ENCODE measurements at regions not wholly inside any gene's neighbourhood (a gene's known extent, or its start where the extent isn't known, plus 50 kb on each side); places are given as distances from the start of the nearest gene placed in this dataset.

GRCh38 chr15:69511716-69512340 lies 59.2 kb downstream of the RPLP1 start:
- no peak for TF ChIP-seq CTCF (IDR thresholded peaks at IDR 0.05)
- no peak for TF ChIP-seq EP300 (IDR thresholded peaks at IDR 0.05)
- no peak for TF ChIP-seq POLR2AphosphoS5 (IDR thresholded peaks at IDR 0.05)
- DNase-seq (ENCODE audit: extremely low spot score): no peak
- Histone ChIP-seq H3K27ac (replicated peaks in 1 of 4) (no peak overlapping the region), H3K4me1 (no peaks in the 10 kb centered on the region), H3K4me3 (no peak overlapping the region), H3K36me3 (no peaks in the 10 kb centered on the region), H3K27me3 (peaks cover 0 to 5% (median 0%) of the 10 kb centered on the region in 4 donors), H3K9me3 (no peaks in the 10 kb centered on the region)
- 92% methylated on average over 3 of the region's 3 CpGs for WGBS
- intact Hi-C loops (cut with DNase I): no loop called here

- intact Hi-C loops (cut with DNase I): no loop called here
- H3K27me3 ChIP-seq: peaks cover 0 to 5% (median 0%) of the 10 kb centered on the region in 4 donors
- no peak for DNase-seq (ENCODE audit: extremely low spot score)
- no peaks in the 10 kb centered on the region for H3K9me3 ChIP-seq
- no peaks in the 10 kb centered on the region for H3K4me1 ChIP-seq
- no peaks in the 10 kb centered on the region for H3K36me3 ChIP-seq
- no peak overlapping the region for H3K4me3 ChIP-seq
- WGBS: 79% methylated on average over 5 of the region's 5 CpGs
- TF ChIP-seq CTCF (IDR thresholded peaks at IDR 0.05): no peak
- no peak for TF ChIP-seq EP300 (IDR thresholded peaks at IDR 0.05)
- no peak for TF ChIP-seq POLR2AphosphoS5 (IDR thresholded peaks at IDR 0.05)
- TF ChIP-seq POLR2A (IDR thresholded peaks at IDR 0.05; ENCODE audit: low read depth): no peak
- no peak overlapping the region for H3K27ac ChIP-seq (replicated peaks in 1 of 4)
These were observed 60.9 kb downstream of the RPLP1 start for GRCh38 chr15:69513450-69513960.

- Histone ChIP-seq H3K27ac (replicated peaks in 1 of 4) (no peak overlapping the region), H3K4me3 (no peak overlapping the region), H3K4me1 (no peaks in the 10 kb centered on the region), H3K27me3 (peaks cover 0 to 5% (median 0%) of the 10 kb centered on the region in 4 donors), H3K36me3 (no peaks in the 10 kb centered on the region), H3K9me3 (no peaks in the 10 kb centered on the region)
- 66% methylated on average over 7 of the region's 7 CpGs for WGBS
- no peak for DNase-seq (ENCODE audit: extremely low spot score)
- TF ChIP-seq CTCF (IDR thresholded peaks at IDR 0.05) (no peak), EP300 (IDR thresholded peaks at IDR 0.05) (no peak), POLR2A (IDR thresholded peaks at IDR 0.05; ENCODE audit: low read depth) (no peak), POLR2AphosphoS5 (IDR thresholded peaks at IDR 0.05) (no peak)
- intact Hi-C loops (cut with DNase I): no loop called here
These were observed 61.4 kb downstream of the RPLP1 start for GRCh38 chr15:69513986-69514385.

- no peak overlapping the region for H3K4me3 ChIP-seq
- TF ChIP-seq POLR2AphosphoS5 (IDR thresholded peaks at IDR 0.05) (no peak), POLR2A (IDR thresholded peaks at IDR 0.05; ENCODE audit: low read depth) (no peak), CTCF (IDR thresholded peaks at IDR 0.05) (no peak), EP300 (IDR thresholded peaks at IDR 0.05) (no peak)
- 92% methylated on average over 4 of the region's 4 CpGs for WGBS
- no peaks in the 10 kb centered on the region for H3K4me1 ChIP-seq
- H3K27ac ChIP-seq (replicated peaks in 1 of 4): no peak overlapping the region
- H3K27me3 ChIP-seq: peaks cover 0 to 5% (median 0%) of the 10 kb centered on the region in 4 donors
- intact Hi-C loops (cut with DNase I): no loop called here
- no peaks in the 10 kb centered on the region for H3K9me3 ChIP-seq
- DNase-seq (ENCODE audit: extremely low spot score): no peak
- H3K36me3 ChIP-seq: no peaks in the 10 kb centered on the region
These were observed 62.9 kb downstream of the RPLP1 start for GRCh38 chr15:69515508-69515907.

- DNase-seq (ENCODE audit: extremely low spot score): no peak
- 72% methylated on average over 3 of the region's 3 CpGs for WGBS
- Histone ChIP-seq H3K4me3 (no peak overlapping the region), H3K9me3 (no peaks in the 10 kb centered on the region), H3K27me3 (peaks cover 0 to 5% (median 0%) of the 10 kb centered on the region in 4 donors), H3K27ac (replicated peaks in 1 of 4) (no peak overlapping the region), H3K4me1 (no peaks in the 10 kb centered on the region), H3K36me3 (no peaks in the 10 kb centered on the region)
- intact Hi-C loops (cut with DNase I): no loop called here
- TF ChIP-seq EP300 (IDR thresholded peaks at IDR 0.05): no peak
- TF ChIP-seq POLR2A (IDR thresholded peaks at IDR 0.05; ENCODE audit: low read depth): no peak
- no peak for TF ChIP-seq POLR2AphosphoS5 (IDR thresholded peaks at IDR 0.05)
- no peak for TF ChIP-seq CTCF (IDR thresholded peaks at IDR 0.05)
These were observed 63.3 kb downstream of the RPLP1 start for GRCh38 chr15:69515926-69516325.

Measured in esophagus muscularis mucosa (tissue), 4 donors.